Neural cell (in vitro differentiated cells): ENCODE measurements at regions not wholly inside any gene's neighbourhood (a gene's known extent, or its start where the extent isn't known, plus 50 kb on each side); places are given as distances from the start of the nearest gene placed in this dataset.

Source experiments
- H2AFZ ChIP-seq: fragments of 200-600, 300-800 bp; sonication (generic), shearing (Covaris generic); 2 replicates; pipeline ENCODE4 v1.6.0; 2014; ENCODE audit warnings: low read depth, mild to moderate bottlenecking, antibody characterized with exemption, low read length, moderate library complexity
- H3F3A ChIP-seq: fragments of 200-600 bp; shearing (Covaris generic); 2 replicates; pipeline ENCODE4 v1.6.1; 2016; ENCODE audit warnings: mild to moderate bottlenecking, moderate library complexity, mixed read lengths, antibody characterized with exemption, low read length; ENCODE audit not compliant: insufficient read depth, poor library complexity, severe bottlenecking
- H3K27ac ChIP-seq: fragments of 200-600, 300-800 bp; sonication (generic), shearing (Covaris generic); 2 replicates; pipeline ENCODE4 v1.5.1; 2014; ENCODE audit warnings: mild to moderate bottlenecking, low read length, moderate library complexity
- H3K27me3 ChIP-seq: fragments of 300-800, 200-600 bp; sonication (generic), shearing (Covaris generic); 2 replicates; pipeline ENCODE4 v1.6.0; 2014; ENCODE audit warnings: mild to moderate bottlenecking, low read depth, low read length, moderate library complexity; ENCODE audit not compliant: insufficient read depth
- H3K36me3 ChIP-seq: fragments of 300-800, 200-600 bp; sonication (generic), shearing (Covaris generic); 2 replicates; pipeline ENCODE4 v1.5.1; 2014; ENCODE audit warnings: mild to moderate bottlenecking, antibody characterized with exemption, low read length, moderate library complexity; ENCODE audit not compliant: insufficient read depth
- H3K4me2 ChIP-seq: fragments of 300-800, 200-600 bp; sonication (generic), shearing (Covaris generic); 2 replicates; pipeline ENCODE4 v1.6.0; 2014; ENCODE audit warnings: mild to moderate bottlenecking, low read length
- H3K4me3 ChIP-seq: fragments of 300-800, 200-600 bp; sonication (generic), shearing (Covaris generic); 2 replicates; pipeline ENCODE4 v1.5.1; 2014; ENCODE audit warnings: mild to moderate bottlenecking, low read length, moderate library complexity
- H3K79me2 ChIP-seq: fragments of 200-600 bp; shearing (Covaris generic); replicated peaks from 2 replicates; pipeline ENCODE4 v1.6.0; 2014; ENCODE audit warnings: mild to moderate bottlenecking, low read length, moderate library complexity; ENCODE audit not compliant: insufficient read depth
- H3K9ac ChIP-seq: fragments of 300-800, 200-600 bp; sonication (generic), shearing (Covaris generic); 2 replicates; pipeline ENCODE4 v1.6.1; 2016; ENCODE audit warnings: mild to moderate bottlenecking, low read length, mixed read lengths
- H3K9me2 ChIP-seq: fragments of 200-600 bp; shearing (Covaris generic); 2 replicates; pipeline ENCODE4 v1.6.1; 2016; ENCODE audit warnings: mild to moderate bottlenecking, low read length, mixed read lengths; ENCODE audit not compliant: insufficient read depth
- H3K9me3 ChIP-seq: fragments of 200-600, 300-800 bp; sonication (generic), shearing (Covaris generic); 2 replicates; pipeline ENCODE4 v1.6.1; 2016; ENCODE audit warnings: mild to moderate bottlenecking, mixed run types, low read length, moderate library complexity, mixed read lengths
- H4K20me1 ChIP-seq: fragments of 200-600 bp; shearing (Covaris generic); 2 replicates; pipeline ENCODE4 v1.6.1; 2016; ENCODE audit warnings: mild to moderate bottlenecking, mixed run types; ENCODE audit not compliant: insufficient read depth
- CTCF ChIP-seq: fragments of 450-650 bp; IDR thresholded peaks from 2 replicates; pipeline ENCODE4 v1.5.1; 2014; ENCODE audit warnings: antibody characterized with exemption, mild to moderate bottlenecking, moderate library complexity; ENCODE audit not compliant: poor library complexity, severe bottlenecking
- EZH2 ChIP-seq: fragments of 200-600, 300-800 bp; shearing (Covaris generic), sonication (generic); IDR thresholded peaks from 2 replicates; pipeline ENCODE4 v1.6.1; 2014; ENCODE audit warnings: antibody characterized with exemption, low read length, borderline replicate concordance, mild to moderate bottlenecking; ENCODE audit not compliant: insufficient read depth, poor library complexity, severe bottlenecking
- MXI1 ChIP-seq: fragments of 450-650 bp; conservative IDR thresholded peaks from 2 replicates; pipeline ENCODE4 v1.6.1; 2014; ENCODE audit warnings: antibody characterized with exemption, mild to moderate bottlenecking; ENCODE audit not compliant: poor library complexity, severe bottlenecking
- RAD21 ChIP-seq: fragments of 450-650 bp; conservative IDR thresholded peaks from 2 replicates; pipeline ENCODE4 v1.6.1; 2014; ENCODE audit warnings: antibody characterized with exemption, mild to moderate bottlenecking, moderate library complexity
- REST ChIP-seq: IDR thresholded peaks from 2 replicates; pipeline ENCODE4 v1.6.1; 2012; ENCODE audit warnings: borderline replicate concordance
- SMC3 ChIP-seq: fragments of 450-650 bp; conservative IDR thresholded peaks from 2 replicates; pipeline ENCODE4 v1.6.1; 2014; ENCODE audit warnings: antibody characterized with exemption, mild to moderate bottlenecking, moderate library complexity; ENCODE audit not compliant: poor library complexity
- TAF1 ChIP-seq: IDR thresholded peaks from 2 replicates; pipeline ENCODE4 v1.6.1; 2012; ENCODE audit warnings: low read depth

- Histone ChIP-seq H3K4me2 (no peak overlapping the region), H3K79me2 (no peaks in the 10 kb centered on the region), H3K27me3 (no peaks in the 10 kb centered on the region), H3K36me3 (no peaks in the 10 kb centered on the region), H3K9me3 (no peaks in the 10 kb centered on the region), H3K9me2 (no peaks in the 10 kb centered on the region), H3F3A (no peaks in the 10 kb centered on the region), H3K9ac (no peak overlapping the region), H2AFZ (no peak overlapping the region), H3K4me3 (no peak overlapping the region), H4K20me1 (no peaks in the 10 kb centered on the region), H3K27ac (no peak overlapping the region)
- TF ChIP-seq MXI1: no peak
- no peak for TF ChIP-seq CTCF
- no peak for TF ChIP-seq RAD21
- TF ChIP-seq EZH2: no peak
Measured at GRCh38 chr5:113864437-113864836, 350.9 kb downstream of the YTHDC2 start.

- no peaks in the 10 kb centered on the region for H3K27me3 ChIP-seq
- no peak overlapping the region for H3K4me2 ChIP-seq
- no peak overlapping the region for H2AFZ ChIP-seq
- H3K9me2 ChIP-seq: no peaks in the 10 kb centered on the region
- H3K79me2 ChIP-seq: no peaks in the 10 kb centered on the region
- no peaks in the 10 kb centered on the region for H4K20me1 ChIP-seq
- no peaks in the 10 kb centered on the region for H3K36me3 ChIP-seq
- no peak overlapping the region for H3K9ac ChIP-seq
- no peaks in the 10 kb centered on the region for H3K9me3 ChIP-seq
- no peaks in the 10 kb centered on the region for H3F3A ChIP-seq
- TF ChIP-seq TAF1 (no peak), REST (no peak), MXI1 (no peak), SMC3 (no peak), CTCF (no peak)
- H3K27ac ChIP-seq: no peak overlapping the region
- H3K4me3 ChIP-seq: no peak overlapping the region
Measured at GRCh38 chr5:113866763-113867162, 353.3 kb downstream of the YTHDC2 start.
